ENCODE measurements at regions not wholly inside any gene's neighbourhood (a gene's known extent, or its start where the extent isn't known, plus 50 kb on each side); places are given as distances from the start of the nearest gene placed in this dataset.
"Not testable (repeated sequence)": the region's sequence is repeated elsewhere in the genome, so short reads cannot be mapped to it uniquely, and the experiment has no call there.

DNA sequence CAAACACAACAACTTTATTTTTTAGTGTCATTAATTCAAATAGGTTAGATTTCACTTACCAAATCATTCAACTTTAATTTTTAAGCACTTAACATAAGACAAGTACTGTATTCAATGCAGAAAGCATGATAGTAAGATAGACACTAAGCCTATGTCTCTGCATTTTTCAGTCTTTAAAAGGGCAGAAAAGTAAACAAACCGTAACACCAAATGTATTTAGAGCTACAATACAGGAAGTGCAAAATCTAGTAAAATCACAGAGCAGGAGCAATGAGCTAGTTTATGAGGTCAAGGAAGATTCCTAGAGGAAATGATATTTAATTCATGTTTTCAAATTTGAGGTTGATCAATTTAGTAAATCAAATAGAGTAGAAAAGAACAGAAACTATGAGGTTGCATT lies 68.0 kb upstream of the KLF8 start:
- DNase-seq, result not testable (repeated sequence)
